ENCODE measurements at regions not wholly inside any gene's neighbourhood (a gene's known extent, or its start where the extent isn't known, plus 50 kb on each side); places are given as distances from the start of the nearest gene placed in this dataset.

- Mint-ChIP-seq H3K27me3 (peaks cover 4% of the 10 kb centered on the region), H3K4me3 (no peak overlapping the region), H3K9me3 (no peaks in the 10 kb centered on the region), H3K4me1 (no peaks in the 10 kb centered on the region), H3K27ac (no peak overlapping the region), H3K36me3 (ENCODE audit: low read depth) (no peaks in the 10 kb centered on the region)
- intact Hi-C loops (cut with micrococcal nuclease) = no loop called here
- ChIA-PET POLR2A (no interaction called here), CTCF (no interaction called here)
- TF ChIP-seq CTCF (IDR thresholded peaks at IDR 0.05) = no peak
- no peak for ATAC-seq (ENCODE audit: low read depth)
- DNase-seq = no peak
Observed at GRCh38 chr9:107630156-107630555, 140.6 kb upstream of the KLF4 start.

- Mint-ChIP-seq H3K4me1 (no peaks in the 10 kb centered on the region), H3K36me3 (ENCODE audit: low read depth) (no peaks in the 10 kb centered on the region), H3K27ac (no peak overlapping the region), H3K4me3 (no peak overlapping the region), H3K27me3 (peaks cover 6% of the 10 kb centered on the region), H3K9me3 (no peaks in the 10 kb centered on the region)
- intact Hi-C loops (cut with micrococcal nuclease) = no loop called here
- POLR2A ChIA-PET = no interaction called here
- DNase-seq = no peak
- no peak for TF ChIP-seq CTCF (IDR thresholded peaks at IDR 0.05)
- ATAC-seq (ENCODE audit: low read depth) = no peak
- CTCF ChIA-PET = no interaction called here
Observed at GRCh38 chr9:107628444-107628843, 138.9 kb upstream of the KLF4 start.

GRCh38 chr9:107627781-107628180 is 138.2 kb upstream of the KLF4 start:
- intact Hi-C loops (cut with micrococcal nuclease) = no loop called here
- ChIA-PET POLR2A (no interaction called here), CTCF (no interaction called here)
- H3K9me3 Mint-ChIP-seq = no peaks in the 10 kb centered on the region
- H3K27me3 Mint-ChIP-seq = peaks cover 6% of the 10 kb centered on the region
- H3K36me3 Mint-ChIP-seq (ENCODE audit: low read depth) = no peaks in the 10 kb centered on the region
- TF ChIP-seq CTCF (IDR thresholded peaks at IDR 0.05) = no peak
- DNase-seq = no peak
- H3K27ac Mint-ChIP-seq = no peak overlapping the region
- H3K4me3 Mint-ChIP-seq = no peak overlapping the region
- no peak for ATAC-seq (ENCODE audit: low read depth)
- no peaks in the 10 kb centered on the region for H3K4me1 Mint-ChIP-seq

- TF ChIP-seq CTCF (IDR thresholded peaks at IDR 0.05) = no peak
- no peak for ATAC-seq (ENCODE audit: low read depth)
- CTCF ChIA-PET = no interaction called here
Observed at GRCh38 chr9:107626118-107626517, 136.5 kb upstream of the KLF4 start.

GRCh38 chr9:107625383-107625984 is 135.9 kb upstream of the KLF4 start:
- no peak for ATAC-seq (ENCODE audit: low read depth)
- ChIA-PET CTCF (no interaction called here), POLR2A (no interaction called here)
- Mint-ChIP-seq H3K27me3 (peaks cover 8% of the 10 kb centered on the region), H3K4me1 (no peaks in the 10 kb centered on the region), H3K4me3 (no peak overlapping the region), H3K9me3 (no peaks in the 10 kb centered on the region), H3K36me3 (ENCODE audit: low read depth) (no peaks in the 10 kb centered on the region), H3K27ac (no peak overlapping the region)
- no peak for DNase-seq
- intact Hi-C loops (cut with micrococcal nuclease) = no loop called here
- TF ChIP-seq CTCF (IDR thresholded peaks at IDR 0.05) = no peak

More at GRCh38 chr9:107626118-107626517, 136.5 kb upstream of the KLF4 start:
- POLR2A ChIA-PET = no interaction called here
- no peaks in the 10 kb centered on the region for H3K9me3 Mint-ChIP-seq
- no peaks in the 10 kb centered on the region for H3K4me1 Mint-ChIP-seq
- intact Hi-C loops (cut with micrococcal nuclease) = no loop called here
- no peaks in the 10 kb centered on the region for H3K36me3 Mint-ChIP-seq (ENCODE audit: low read depth)
- H3K4me3 Mint-ChIP-seq = no peak overlapping the region
- H3K27ac Mint-ChIP-seq = no peak overlapping the region
- DNase-seq = no peak
- H3K27me3 Mint-ChIP-seq = peaks cover 8% of the 10 kb centered on the region
